ENCODE measurements at regions not wholly inside any gene's neighbourhood (a gene's known extent, or its start where the extent isn't known, plus 50 kb on each side); places are given as distances from the start of the nearest gene placed in this dataset.
"Not testable (repeated sequence)": the region's sequence is repeated elsewhere in the genome, so short reads cannot be mapped to it uniquely, and the experiment has no call there.

- not testable (repeated sequence) for DNase-seq
Measured at GRCh38 chr12:84018556-84019179, 893.9 kb downstream of the SLC6A15 start.

- no peak for DNase-seq
Measured at GRCh38 chr12:84016956-84017355, 895.6 kb downstream of the SLC6A15 start.

GRCh38 chr12:83997423-83997822 lies 915.2 kb downstream of the SLC6A15 start:
- no peak for DNase-seq

GRCh38 chr12:83996671-83997070 lies 915.9 kb downstream of the SLC6A15 start:
- no peak for DNase-seq

- no peak for DNase-seq
Measured at GRCh38 chr12:83985084-83985483, 927.5 kb downstream of the SLC6A15 start.

- DNase-seq, result no peak
Measured at GRCh38 chr12:83980398-83980797, 932.2 kb downstream of the SLC6A15 start.

- no peak for DNase-seq
Measured at GRCh38 chr12:83979785-83980184, 932.8 kb downstream of the SLC6A15 start.

GRCh38 chr12:83971781-83972180 lies 940.8 kb downstream of the SLC6A15 start:
- DNase-seq, result no peak

GRCh38 chr12:83960767-83961166 lies 951.8 kb downstream of the SLC6A15 start:
- DNase-seq, result no peak

- no peak for DNase-seq
Measured at GRCh38 chr12:83958997-83959396, 953.6 kb downstream of the SLC6A15 start.

GRCh38 chr12:83954956-83955601 lies 957.5 kb downstream of the SLC6A15 start:
- no peak for DNase-seq

GRCh38 chr12:83954071-83954789 lies 958.4 kb downstream of the SLC6A15 start:
- no peak for DNase-seq

- no peak for DNase-seq
Measured at GRCh38 chr12:83945871-83946270, 966.7 kb downstream of the SLC6A15 start.

GRCh38 chr12:83939718-83940117 lies 972.9 kb downstream of the SLC6A15 start:
- DNase-seq, result no peak

GRCh38 chr12:83933615-83934014 lies 979.0 kb downstream of the SLC6A15 start:
- DNase-seq, result no peak

GRCh38 chr12:83932011-83932410 lies 980.6 kb downstream of the SLC6A15 start:
- no peak for DNase-seq

- DNase-seq, result no peak
Measured at GRCh38 chr12:83931451-83931850, 981.1 kb downstream of the SLC6A15 start.

- DNase-seq, result not testable (repeated sequence)
Measured at GRCh38 chr12:83929792-83930191, 982.8 kb downstream of the SLC6A15 start.

- DNase-seq, result no peak
Measured at GRCh38 chr12:83920821-83921547, 991.6 kb downstream of the SLC6A15 start.

- no peak for DNase-seq
Measured at GRCh38 chr12:83919081-83919480, 993.5 kb downstream of the SLC6A15 start.

- no peak for DNase-seq
Measured at GRCh38 chr12:83904175-83904574, 1008.4 kb downstream of the SLC6A15 start.

- DNase-seq, result no peak
Measured at GRCh38 chr12:83896416-83896815, 1016.2 kb downstream of the SLC6A15 start.

- no peak for DNase-seq
Measured at GRCh38 chr12:83893101-83893500, 1019.5 kb downstream of the SLC6A15 start.
